ENCODE measurements at regions not wholly inside any gene's neighbourhood (a gene's known extent, or its start where the extent isn't known, plus 50 kb on each side); places are given as distances from the start of the nearest gene placed in this dataset.
A peak's percentile ranks its signal among the peaks of the same experiment; 100 is the strongest.
"Not testable (repeated sequence)": the region's sequence is repeated elsewhere in the genome, so short reads cannot be mapped to it uniquely, and the experiment has no call there.

DNA sequence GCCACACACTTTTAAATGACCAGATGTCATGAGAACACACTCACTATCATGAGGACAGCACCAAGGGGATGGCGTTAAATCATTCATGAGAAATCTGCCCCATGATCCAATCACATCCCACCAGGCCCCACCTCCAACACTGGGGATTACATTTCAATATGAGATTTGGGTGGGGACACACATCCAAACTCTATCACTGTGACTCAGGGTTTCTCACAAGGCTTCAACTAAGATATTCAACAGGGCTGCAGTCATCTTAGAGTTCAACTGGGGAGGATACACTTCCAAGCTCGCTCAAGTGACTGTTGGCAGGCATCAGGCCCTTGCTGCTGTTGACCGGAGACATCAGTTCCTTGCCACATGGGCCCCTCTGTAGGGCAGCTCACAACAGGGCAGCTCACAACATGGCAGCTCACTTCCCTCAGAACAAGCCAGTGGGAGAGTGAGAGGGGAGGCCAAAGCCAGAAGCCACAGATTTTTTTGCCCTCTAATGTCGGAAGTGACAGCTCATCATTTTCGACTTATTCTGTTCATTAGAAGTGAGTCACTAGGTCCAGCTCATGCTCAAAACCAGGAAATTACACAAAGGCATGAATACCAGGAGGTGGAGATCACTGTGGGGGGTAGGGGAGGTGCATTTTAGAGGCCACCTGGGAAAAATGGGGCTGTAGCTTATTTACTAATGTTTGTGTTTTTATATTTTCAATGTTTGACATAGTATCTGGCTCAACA, 50.8 kb upstream of the PTHLH start:
- DNase-seq (ENCODE audit: low read depth): peak; percentile 92

DNA sequence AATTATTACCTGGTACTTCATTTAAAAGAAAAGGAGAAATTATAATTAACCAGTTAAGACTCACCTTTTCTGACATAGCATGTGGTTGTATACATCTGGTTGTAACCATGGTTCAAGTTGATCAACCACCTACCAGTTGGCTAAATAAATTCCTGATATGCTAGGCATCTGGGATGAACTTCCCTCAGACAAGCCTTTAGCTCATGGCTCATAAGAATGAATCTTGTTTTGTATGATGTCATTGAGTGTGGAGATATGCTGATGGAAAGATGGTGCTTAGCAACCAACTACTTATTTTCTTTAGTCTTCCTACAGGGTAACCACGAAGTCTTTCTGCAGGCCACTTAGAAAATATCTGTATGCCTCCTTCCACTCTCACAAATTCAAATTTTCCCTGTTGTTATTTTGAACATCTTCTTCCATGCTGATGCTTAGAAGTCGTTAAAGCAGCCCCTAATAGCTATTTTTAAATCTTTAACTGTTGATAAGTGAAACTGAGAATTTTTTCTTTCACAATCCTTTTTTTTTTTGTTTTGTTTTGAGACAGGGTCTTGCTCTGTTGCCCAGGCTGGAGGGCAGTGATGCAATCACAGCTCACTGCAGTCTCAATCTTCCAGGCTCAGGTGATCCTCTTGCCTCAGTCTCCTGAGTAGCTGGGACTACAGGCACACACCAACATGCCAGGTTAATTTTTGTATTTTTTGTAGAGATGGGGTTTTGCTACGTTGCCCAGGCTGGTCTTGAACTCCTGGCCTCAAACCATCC, 51.9 kb upstream of the PTHLH start:
- peak; percentile 92 for DNase-seq (ENCODE audit: low read depth)

DNA sequence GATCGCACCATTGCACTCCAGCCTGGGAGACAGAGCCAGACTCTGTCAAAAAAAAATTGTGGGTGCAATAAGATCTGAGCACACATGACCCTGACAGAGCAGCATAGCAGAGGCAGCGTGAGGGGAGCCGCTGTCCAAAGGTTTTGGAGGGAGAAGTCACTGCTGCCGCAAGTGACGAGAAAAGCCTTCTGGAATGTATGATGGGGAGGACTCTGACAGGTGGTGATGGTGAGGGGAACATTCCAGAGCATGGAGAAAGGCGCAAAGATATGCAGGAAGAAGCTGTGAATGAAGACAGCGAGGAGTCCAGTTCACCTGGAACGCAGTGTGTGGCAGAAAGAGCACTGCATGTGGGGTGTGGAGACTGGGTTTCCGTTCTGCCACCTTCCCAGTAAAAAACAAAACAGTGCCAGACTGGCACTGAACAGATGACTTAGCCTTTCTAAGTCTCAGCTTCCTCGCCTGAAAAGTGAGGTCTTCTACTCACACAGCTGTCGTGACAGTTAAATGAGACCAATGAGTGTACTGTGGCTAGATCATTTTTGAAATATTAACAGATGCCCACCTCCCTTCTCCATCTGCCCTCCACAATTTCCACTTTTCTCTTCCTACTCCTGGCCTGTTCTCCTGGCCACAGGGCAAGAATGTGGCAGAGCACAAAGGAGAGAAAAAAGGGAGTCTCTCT, 53.4 kb upstream of the PTHLH start:
- DNase-seq (ENCODE audit: low read depth): no peak

DNA sequence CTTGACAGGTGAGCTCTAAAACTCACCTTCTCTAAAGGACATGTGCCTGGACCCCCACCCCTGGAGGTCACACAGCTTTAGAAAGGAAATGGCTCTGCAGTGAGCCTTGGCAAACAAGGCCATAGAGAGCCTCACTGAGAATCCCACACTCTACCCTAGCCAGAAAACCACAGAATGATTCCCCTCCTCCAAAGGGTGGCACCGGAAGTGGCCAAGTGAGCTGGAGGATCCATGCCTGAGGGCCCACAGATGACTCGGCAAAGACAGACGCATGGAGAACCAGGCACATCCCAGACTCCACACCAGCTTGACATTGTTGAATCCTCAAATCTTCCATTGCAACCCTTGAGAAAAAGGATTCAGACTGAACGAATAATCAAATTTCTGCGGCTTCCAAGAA, 54.2 kb upstream of the PTHLH start:
- peak; percentile 29 for DNase-seq (ENCODE audit: low read depth)

DNA sequence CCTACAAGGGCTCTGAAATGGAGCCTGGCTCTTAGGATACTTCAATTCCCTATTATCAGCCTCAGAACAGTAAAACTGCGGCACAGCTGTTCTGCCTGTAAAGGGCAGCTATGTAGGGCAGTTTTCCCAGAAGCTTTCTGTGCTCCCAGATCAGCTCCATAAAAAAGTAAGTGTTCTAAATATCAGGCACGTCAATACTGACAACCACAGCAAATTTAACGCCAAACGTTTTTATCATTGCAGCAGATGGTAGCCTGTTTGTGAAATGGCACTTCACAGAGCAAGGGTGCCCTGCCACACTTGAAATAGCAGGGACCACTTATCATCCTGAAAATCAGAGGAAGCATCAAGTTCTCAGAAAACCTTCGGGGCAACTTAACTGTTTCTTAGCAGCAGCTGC, 54.8 kb upstream of the PTHLH start:
- no peak for DNase-seq (ENCODE audit: low read depth)

DNA sequence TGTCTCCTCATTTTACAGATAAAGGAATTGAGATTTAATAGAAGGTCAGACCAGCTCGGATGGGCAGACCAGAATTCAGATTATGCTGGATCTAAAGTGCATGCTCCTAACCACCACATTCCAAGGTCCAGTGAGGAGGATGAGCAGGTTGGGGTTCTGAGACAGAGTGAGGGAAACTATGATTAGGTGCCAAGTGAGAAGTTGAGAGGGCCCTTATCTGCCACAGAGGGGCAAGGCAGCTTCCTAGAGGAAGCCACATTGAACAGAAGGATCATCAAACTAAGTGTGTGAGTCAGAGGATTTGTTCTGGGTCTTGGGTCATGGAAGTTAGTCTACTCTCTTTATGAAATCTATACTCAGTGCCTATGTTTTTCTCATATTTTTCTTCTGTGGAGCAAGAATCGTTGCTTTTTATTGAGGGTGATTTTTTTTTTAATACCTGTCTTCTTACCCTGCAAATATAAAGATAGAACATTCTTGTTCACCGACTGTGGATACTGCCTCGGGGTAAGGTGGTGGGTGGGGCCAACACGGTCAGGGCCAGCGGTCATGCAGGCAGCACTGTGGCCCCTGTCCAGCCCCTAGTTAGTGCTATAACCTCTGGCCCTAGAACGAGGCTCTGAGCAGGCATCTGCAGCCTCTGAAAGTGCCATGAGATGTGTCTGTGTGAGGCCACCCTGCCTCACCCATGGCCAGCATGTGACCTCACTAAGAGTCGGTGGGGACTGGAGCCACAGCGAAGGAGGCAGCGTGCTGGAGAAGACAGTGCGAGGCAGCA, 55.6 kb upstream of the PTHLH start:
- DNase-seq (ENCODE audit: low read depth): peak; percentile 55

DNA sequence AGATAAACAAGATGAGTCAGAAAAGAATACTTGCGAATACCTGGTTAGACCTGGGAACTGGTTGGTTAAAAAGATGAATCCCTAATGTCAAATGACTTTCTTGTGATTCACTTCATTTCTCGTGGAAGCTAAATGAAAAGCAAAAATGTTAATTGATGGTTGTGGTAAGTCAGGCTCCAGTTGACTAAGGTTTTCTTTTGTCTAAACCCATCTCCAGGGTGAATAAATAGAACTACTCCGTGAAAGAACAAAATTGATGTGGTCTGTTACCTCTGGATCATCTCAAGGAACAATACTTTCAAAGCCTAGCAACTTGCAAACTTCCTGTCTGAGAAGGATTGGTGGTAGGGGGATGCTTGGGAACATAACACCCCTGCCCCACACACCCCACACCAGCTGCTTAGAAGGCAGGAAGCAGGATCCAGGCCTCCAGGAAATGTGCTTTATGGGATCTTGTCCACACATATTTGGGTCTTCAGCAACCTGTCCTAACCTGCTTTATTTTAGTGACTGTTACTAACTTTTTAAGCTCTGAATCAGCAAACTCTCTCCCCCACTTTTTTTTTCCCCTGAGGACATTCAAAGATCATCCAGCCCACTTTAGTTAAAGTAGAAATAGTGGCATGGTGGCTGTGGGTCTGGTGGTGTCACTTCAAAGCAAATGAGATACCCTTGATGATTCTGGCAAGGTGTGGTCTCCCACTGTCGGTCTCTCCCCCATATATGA, 60.4 kb upstream of the PTHLH start:
- DNase-seq (ENCODE audit: low read depth): peak; percentile 78

DNA sequence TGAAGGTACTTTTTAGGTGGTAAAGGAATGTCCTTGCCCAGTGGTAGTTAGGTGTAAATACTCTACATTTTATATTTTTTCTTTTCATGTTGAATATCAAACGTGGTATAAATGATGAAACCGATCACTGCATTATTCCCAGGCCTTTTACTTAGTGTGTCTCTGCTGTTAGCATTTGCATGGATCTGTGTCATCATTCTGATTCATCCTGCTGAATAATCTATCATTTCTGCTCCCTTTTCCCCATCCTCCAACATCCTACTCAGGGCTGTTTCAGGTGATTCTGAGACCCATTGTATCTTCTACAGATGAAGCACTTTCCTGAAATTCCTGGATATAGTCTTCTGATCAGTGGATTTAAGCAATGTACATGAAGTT, 61.0 kb upstream of the PTHLH start:
- DNase-seq (ENCODE audit: low read depth): peak; percentile 46

DNA sequence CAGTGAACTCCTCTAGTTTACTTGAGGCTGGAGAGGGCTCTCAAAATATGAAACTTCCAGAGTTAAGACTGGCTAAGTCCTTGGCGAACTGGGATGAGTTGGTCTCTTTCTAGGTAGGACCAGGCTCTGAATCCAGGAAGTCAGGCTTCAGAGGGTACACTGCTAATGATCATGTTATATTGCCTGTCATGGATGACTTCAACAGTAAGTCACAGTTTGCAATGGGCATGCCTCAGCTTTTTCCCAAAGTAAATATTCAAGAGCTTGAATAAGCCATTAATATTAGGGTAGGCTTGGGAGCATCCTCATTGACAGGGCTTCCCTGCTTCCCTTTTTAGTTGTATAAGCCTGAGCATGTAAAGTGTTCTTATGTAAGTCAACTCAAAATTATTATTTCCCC, 61.7 kb upstream of the PTHLH start:
- no peak for DNase-seq (ENCODE audit: low read depth)

DNA sequence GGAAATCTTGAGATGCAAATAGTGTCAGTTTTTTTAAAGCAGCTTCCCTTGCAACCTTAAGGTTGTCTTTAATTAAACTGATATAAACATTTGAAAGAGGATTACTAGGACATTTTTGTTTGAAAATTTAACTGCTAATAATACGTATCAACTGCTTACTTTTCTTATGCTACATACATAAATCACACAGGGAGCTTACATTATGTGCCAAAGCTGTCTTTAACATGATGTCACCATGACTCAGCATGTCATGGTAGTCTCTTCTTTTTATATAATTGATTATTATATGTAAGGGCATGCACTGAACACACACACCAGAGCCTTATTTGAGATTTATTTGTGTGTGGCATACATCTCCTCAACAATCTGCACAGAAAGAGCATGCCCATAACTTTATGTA, 63.0 kb upstream of the PTHLH start:
- peak; percentile 68 for DNase-seq (ENCODE audit: low read depth)

DNA sequence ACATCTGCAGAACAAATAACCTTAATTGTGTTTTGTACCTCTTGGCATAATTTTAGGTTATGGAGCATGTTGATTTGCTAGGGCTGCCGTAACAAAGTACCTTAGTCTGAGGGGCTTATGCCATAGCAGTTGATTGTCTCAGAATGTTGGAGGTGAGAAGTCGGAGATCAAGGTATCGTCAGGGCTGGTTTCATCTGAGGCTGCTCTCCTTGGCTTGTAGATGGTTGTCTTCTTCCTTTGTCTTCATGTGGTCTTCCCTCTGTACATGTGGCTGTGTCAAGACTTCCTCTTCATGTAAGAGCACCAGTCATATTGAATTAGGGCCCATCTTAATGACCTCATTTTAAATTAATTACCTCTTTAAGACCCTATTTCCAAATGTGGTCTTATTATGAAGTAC, 64.4 kb upstream of the PTHLH start:
- no peak for DNase-seq (ENCODE audit: low read depth)

DNA sequence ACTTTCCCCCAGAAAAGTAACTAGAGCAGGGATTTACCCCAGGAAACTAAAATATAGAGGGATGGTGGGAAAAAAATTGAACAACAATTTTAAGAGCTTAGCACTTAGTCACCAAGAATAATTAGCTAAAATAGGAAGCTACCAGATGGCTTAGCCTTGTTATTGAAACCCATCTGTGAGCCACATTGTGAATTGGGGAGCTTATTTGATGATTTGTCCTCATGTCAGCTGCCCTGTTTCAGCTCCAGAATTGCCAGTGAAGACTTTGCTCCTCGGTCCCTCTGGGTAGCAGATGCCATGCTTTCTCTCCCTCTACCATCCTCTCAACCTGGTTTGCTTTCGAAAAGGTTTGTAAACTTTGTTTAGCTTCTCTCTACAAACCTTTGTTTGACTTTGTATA, 67.7 kb upstream of the PTHLH start:
- DNase-seq (ENCODE audit: low read depth): no peak

DNA sequence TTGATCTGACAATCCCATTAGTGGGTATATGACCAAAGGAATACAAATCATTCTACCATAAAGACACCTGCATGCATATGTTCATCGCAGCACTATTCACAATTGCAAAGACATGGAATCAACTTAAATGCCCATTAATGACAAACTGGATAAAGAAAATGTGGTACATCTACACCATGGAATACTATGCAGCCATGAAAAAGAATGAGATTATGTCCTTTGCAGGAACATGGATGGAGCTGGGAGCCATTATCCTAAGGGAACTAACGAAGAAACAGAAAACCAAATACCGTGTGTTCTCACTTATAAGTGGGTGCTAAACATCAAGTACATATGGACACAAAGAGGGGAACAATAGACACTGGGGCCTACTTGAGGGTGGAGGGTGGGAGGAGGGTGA, 74.1 kb upstream of the PTHLH start:
- DNase-seq (ENCODE audit: low read depth): not testable (repeated sequence)

DNA sequence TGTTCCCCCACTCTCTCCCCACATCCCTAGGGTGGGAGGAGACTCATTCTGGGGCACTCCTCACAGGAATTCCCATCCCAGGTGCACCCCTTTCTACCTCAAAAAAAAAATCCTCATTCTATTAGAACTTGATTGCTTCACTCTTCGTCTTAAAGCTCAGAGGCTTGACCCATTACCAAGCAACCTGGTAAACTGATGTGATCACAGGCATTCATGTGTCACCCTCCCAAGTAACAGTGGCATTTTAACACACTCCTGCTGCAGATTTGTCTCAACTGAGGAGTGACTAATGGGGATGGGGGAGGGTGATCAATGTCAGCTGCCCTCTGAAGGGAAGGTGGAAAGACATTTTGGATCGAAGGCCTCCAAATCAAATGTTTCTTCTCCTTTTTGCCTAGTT, 78.1 kb upstream of the PTHLH start:
- no peak for DNase-seq (ENCODE audit: low read depth)

DNA sequence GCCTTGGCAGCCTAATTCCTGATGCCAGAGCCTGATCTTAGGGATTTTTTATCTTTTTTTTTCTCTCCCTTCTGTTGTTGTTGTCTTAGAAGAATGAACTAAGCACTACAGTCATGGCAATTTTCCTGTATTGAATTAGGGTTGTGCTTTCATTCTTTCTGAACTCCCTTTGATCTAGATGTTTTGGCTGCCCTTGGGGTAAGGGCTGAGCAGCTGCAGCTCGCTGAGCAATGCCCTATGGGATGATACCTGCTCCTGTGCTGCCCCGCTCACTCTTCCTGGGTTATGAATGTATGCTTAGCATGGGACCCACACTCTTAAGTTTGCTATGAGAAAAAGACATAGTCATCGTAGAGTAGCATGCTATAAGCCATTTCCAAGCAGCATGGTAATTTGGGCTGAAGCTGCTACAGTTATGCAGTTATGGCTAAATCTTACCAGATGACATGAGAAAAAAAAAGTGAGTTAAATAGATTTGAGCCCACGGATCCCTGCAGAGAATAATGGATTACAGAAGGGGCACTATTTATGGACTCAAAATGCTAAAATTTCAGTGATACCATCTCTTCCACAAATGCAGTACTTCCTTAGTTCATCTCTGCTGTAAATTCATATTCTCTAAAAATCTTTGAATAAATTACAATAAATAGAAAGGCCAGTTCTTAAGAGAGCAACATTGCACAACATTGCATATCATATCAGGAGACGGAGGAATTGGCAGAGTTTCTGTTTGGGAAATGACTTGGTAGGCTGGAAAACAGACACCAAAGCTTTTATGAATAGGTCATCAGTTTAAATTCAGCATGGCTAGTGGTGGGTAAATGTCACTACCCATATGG, 79.2 kb upstream of the PTHLH start:
- DNase-seq (ENCODE audit: low read depth): peak; percentile 79

DNA sequence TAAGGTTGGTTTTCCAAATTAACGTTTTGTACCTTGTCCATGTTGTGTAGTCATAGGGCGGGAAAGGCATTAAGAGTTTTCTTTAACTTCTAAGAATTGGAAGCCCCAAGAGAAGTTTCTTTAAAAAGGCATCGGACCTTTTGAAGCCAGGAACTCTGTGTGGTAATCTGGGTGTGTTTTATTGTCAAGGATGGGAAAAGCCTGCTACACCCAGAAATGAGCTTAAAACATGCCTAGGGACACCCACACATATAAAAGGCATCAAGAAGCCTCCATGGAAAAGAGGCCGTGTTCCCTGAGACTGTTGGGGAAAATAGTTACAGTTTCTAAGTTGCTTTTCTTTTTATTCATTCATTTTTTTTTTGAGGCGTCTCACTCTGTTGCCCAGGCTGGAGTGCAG, 81.0 kb upstream of the PTHLH start:
- DNase-seq (ENCODE audit: low read depth): no peak

DNA sequence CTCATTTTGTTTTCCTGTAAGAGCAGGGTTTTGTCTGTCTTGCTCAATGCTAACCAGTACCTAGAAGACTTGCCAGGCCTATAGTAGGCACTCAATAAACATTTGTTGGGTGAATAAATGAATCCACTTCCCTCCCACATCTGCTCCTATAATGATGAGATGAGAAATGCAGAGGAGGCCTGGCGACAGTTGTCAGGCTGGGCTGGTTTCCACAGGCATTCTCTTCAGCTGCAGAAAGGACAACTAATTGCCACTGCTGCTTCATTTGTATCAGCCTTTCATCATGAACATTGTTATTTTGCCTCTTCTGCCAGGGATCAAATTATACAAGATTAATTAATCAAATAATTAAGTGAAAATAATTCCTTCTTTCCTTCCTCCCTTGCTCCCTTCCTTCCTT, 82.0 kb upstream of the PTHLH start:
- DNase-seq (ENCODE audit: low read depth): no peak

DNA sequence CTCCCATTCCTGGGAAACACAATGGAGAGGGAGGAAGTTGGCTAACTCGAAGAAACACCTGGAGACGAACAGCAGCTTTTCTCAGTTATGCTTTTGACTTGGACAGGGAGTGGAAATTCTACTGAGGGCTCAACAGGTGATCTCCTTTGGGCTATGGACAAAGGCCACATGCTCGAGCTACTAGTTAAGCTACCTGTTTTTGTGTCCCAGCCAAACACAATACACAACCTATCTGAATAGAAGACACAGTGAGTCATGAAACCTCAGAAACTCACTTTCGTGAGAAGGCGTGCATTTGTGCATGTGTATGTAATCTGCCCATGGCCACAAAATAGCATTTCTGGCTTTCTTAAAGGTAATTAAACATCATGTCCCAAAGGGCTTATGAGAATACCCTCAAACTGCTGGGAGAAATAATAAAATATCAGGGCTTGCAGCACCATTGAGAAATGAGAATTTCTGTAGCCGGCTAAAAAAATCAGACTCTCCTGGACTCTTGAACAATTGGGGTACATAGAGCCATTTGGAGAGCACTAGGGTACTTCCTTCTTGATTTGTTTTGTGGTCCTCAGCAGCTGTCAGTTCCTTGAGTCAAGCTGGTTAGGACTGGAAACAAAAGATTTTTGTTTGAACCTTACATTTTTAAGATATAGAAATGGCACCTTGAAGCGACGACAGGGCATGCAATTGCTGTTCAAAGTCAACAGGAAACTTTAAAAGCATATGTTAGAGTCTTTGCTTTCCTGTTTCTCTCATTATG, 85.5 kb upstream of the PTHLH start:
- DNase-seq (ENCODE audit: low read depth): peak; percentile 42

DNA sequence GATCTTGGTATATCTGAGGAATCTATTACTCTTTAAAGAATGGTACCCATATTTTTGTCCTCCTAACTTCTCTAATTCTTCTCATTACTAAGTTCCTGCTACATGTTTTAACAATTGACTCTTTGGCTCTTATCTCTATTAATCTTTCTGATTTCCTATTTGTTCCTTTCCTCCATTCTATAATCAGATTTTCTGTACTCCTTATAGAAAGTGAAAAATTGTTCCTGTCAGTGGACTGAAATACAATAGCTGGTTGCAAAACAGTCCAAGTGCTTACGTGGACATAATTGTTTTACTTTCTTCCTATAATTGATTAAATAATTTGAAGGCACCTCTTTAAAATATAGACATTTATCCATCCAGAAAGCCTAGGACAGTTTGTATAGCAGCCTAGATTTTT, 86.7 kb upstream of the PTHLH start:
- DNase-seq (ENCODE audit: low read depth): no peak

DNA sequence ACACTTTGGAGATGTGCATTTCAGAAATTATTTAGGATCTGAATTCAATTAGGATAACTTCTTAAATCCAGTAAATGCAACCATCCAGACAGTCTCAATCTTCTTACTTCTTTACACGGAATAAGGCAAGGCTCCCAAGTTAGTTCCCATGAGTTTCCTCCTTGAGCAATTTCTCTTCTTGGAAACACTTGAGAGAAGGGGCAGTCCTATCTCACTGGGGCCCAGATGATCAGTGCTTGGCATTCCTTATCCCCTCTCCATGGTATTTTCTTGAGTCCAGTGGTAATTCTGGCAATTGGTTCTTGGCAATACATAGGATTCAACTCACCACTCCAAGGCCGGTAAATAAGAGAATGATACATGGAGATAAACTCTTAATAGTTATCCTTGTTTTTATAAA, 87.1 kb upstream of the PTHLH start:
- no peak for DNase-seq (ENCODE audit: low read depth)
